HG03066 (cell line): ENCODE measurements at regions not wholly inside any gene's neighbourhood (a gene's known extent, or its start where the extent isn't known, plus 50 kb on each side); places are given as distances from the start of the nearest gene placed in this dataset.
"Not testable (repeated sequence)": the region's sequence is repeated elsewhere in the genome, so short reads cannot be mapped to it uniquely, and the experiment has no call there.

Experiments
- ATAC-seq: cut with Tn5 transposase; IDR thresholded peaks from one replicate; pipeline ENCODE4 v1.9.1; 2021; ENCODE audit warnings: low read depth; ENCODE audit not compliant: unreplicated experiment

DNA sequence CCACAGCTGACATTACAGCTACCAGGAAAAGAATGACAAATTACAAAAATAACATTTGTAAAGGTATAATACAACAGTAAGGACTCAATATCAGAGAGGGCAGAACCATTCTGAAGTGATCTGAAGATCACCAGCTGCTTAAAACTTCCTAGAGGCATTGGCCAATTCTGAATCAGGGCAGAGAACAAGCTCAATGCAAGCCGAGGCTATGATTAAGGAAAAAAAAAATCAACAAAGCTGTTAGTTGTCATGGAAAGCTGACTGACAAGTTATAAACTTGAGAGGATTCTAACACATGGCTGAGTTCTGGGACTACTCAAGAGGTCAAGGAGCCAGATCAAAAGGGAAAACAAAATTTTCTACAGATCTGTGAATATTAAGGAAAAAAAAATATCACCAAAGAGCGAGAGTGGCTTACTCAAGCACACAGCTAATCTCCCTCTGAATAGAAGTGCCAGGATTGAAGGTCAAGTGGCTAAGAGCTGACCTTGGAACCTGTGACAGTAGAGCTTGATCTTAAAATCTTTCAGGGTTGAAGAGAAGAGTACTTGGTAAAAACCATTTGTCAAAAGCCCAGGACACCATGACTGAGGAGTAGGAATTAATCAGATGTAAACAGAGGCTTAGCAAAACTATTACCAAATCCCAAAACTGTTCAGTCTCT is 383.4 kb downstream of the USP25 start:
- no peak for ATAC-seq

DNA sequence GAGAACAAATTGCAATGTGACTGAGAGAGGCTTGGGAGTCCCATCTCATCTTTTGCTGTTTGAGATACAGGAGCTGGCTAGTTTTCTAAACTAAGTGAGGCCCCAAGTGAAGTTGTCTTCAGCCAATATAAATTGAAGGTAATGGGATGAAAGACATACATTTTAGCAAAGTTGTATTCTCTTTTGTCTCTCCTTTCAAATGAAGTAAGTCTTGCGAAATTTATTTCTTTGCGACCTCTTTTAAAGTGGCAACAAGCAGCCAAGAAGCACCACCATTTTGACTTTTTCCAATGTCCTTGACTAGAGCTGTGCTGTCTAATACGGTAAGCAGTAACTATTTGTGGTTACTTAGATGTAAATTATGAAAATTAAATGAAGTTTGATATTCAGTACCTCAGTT is 385.7 kb downstream of the USP25 start:
- ATAC-seq = no peak

DNA sequence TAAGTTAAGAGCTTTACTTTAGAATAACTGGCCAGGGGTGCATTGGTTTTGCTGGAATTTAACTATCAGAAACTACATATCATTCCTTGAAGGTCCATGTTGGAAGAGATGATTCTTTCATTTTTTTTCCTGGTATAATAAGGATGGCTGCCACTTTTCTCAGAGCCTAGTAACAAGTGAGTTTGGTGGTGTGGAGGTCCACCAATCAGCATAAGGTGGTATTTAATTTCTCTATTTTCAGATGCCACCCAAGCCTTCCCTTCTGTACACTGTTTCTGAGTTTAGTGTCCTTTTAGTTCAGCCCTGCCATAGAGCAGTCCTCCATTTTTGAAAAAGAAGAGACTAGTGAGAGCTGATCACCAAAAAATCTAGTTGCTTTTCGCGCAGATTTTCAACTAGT is 386.3 kb downstream of the USP25 start:
- ATAC-seq = no peak

DNA sequence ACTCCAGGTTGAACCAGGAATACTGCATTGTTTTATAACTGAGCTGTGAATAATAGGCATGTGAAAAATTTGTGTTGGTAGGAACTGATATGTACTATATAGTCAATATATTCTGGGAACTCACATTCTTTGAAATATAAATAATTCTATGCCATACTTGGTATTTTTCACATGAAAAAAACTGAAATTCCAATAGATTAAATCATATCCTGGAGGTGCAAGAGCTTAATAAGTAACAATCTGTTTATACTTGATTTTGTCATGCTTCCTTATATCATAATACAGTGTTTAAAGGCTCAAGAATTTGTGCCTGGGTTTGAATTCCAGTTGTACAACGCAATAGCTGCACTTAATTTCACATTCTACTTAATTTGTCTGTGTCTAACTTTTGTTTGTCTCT is 387.0 kb downstream of the USP25 start:
- ATAC-seq = no peak

DNA sequence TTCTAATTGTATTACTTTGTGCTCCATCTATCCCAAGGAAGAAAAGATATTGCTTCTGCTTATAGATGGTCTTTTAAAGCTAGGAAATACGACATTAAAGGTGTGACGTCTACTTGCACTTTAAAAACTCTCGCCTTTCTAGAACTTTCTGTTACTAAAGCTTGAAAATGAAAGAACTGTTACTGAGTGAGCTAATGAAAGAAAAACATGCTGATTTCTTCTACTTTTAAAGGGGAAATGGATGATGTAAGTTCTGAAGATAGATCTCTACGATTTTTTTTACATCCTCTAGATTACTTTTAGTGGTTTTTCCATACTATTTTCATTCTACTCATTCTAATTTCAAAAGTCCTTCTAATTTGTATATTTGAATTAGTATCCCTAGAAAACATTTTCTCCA is 387.5 kb downstream of the USP25 start:
- ATAC-seq = no peak

DNA sequence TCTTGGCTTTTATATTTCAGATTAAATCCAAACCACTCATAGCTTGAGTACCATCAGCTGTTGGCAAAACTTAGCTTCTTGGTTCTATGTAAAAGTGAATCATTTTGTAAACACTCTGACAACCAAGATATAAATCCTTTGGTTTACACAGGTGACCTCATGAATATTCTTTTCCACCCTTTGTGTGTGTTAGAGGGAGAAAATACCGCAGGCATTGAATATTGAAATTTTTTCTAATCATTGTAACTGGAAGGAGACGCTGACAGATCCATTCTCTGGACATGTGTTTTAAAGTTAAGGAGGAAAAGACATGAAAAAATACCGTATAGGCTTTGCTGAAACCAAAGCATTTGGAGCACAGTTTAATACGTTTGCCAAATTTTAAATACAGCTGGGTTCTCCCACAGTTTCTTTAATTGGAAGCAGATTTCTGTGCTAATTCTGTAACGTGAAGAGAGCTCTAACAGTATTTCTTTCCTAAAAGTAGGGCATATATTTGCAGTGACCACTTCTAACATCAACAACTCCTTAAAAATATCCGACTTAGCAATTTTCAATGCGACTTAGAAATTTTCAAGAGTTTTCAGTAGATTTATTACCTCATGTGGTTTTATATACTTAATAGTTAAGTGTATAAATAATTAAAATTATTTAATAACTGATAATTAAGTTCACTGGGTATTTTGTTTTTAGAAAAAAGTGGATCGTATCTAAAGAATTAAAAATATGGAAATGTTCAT is 388.2 kb downstream of the USP25 start:
- ATAC-seq = no peak

- ATAC-seq = no peak
Observed at GRCh38 chr21:16124378-16125138, 394.8 kb downstream of the USP25 start.

DNA sequence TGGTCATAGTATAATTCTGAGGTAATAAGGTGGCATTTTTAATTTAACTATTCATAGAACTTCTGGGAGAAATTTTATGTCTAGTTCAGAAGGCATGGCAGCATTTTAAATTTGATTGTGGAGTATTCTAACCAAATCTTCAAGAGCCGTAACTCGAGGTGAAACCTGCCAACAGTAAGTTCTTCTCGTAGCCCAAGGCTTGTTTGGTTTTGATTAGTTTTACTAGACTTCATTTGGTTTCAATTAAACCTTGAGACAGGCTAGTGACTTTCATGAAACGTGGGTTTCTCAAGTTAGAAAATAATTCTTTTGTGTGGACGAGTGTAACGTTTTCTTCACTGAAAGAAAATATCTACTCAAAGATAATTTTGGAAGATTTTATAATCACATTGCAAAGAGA is 395.5 kb downstream of the USP25 start:
- no peak for ATAC-seq

- not testable (repeated sequence) for ATAC-seq
Observed at GRCh38 chr21:16132453-16132852, 402.7 kb downstream of the USP25 start.

DNA sequence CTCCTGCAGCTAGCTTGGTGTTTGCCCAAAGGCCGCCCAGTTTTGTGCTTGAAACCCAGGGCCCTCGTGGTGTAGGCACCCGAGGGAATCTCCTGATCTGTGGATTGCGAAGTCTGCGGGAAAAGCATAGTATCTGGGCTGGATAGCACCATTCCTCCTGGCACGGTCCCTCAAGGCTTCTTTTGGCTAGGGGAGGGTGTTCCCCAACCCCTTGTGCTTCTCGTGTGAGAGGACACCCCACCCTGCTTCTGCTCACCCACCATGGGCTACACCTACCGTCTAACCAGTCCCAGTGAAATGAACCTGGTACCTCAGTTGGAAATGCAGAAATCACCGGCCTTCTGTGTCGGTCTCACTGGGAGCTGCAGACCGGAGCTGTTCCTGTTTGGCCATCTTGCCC is 403.5 kb downstream of the USP25 start:
- no peak for ATAC-seq

- ATAC-seq = no peak
Observed at GRCh38 chr21:16134134-16134533, 404.4 kb downstream of the USP25 start.

DNA sequence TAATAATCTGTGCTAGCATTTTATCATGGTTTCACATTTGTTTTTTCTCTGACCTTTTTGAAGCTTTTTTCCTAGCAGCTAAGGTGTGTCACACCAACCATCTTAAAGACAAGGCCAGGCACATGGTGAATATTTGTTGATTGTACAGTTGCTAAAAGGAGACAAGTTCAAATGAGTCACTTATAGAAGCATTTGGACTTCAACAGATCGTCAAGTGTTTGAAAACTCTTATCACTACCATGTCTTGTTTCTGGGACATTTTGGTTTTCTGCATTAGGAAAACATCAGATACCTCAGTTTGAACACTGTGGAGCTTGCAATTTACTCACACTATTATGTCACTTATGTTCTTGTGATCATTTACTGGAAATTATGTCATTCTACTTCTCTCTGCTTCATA is 407.3 kb downstream of the USP25 start:
- ATAC-seq = no peak

- ATAC-seq = no peak
Observed at GRCh38 chr21:16145052-16145451, 415.3 kb downstream of the USP25 start.

GRCh38 chr21:16145479-16145878 is 415.7 kb downstream of the USP25 start:
- no peak for ATAC-seq

GRCh38 chr21:16154321-16154720 is 424.5 kb downstream of the USP25 start:
- ATAC-seq = no peak

GRCh38 chr21:16154951-16155635 is 425.3 kb downstream of the USP25 start:
- no peak for ATAC-seq

- ATAC-seq = no peak
Observed at GRCh38 chr21:16156841-16157489, 427.2 kb downstream of the USP25 start.

- no peak for ATAC-seq
Observed at GRCh38 chr21:16159213-16159970, 429.6 kb downstream of the USP25 start.

- no peak for ATAC-seq
Observed at GRCh38 chr21:16159971-16160350, 430.2 kb downstream of the USP25 start.

DNA sequence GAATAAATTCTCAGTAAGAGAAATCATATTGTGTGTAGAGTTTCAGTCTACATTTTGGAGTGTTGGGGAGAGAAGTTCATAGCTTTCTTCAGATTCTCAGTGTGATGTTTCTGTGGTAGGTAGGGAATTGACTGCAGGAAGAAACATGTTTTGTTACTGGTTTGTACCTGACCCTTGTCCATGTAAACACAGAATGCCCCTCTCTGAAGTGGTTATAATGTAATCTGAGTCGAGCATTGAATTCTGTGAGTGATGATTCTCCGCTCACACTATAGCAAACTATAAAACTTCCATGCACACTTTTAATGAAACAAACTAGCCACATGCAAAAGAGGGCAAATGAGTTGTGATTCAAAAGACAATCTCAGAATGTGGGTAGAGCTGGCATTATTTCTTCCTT is 433.2 kb downstream of the USP25 start:
- no peak for ATAC-seq
